GM23338 (cell line): ENCODE measurements at regions not wholly inside any gene's neighbourhood (a gene's known extent, or its start where the extent isn't known, plus 50 kb on each side); places are given as distances from the start of the nearest gene placed in this dataset.

ENCODE experiments used
- POLR2AphosphoS5 ChIP-seq: IDR thresholded peaks from 2 replicates; pipeline ENCODE4 v1.6.1; 2016; ENCODE audit warnings: antibody characterized with exemption, low read depth
- ZNF462 ChIP-seq: fragments of 250-450 bp; sonication (Bioruptor Pico); IDR thresholded peaks from 2 replicates; pipeline ENCODE4 v1.5.0; 2020; ENCODE audit warnings: mild to moderate bottlenecking, moderate library complexity
- TF ChIP-seq, protein P1 (sequence below), 2 experiments: fragments of 200-600 bp in 1 of 2; sonication (generic) in 1 of 2; conservative IDR thresholded peaks; 2 replicates each; pipeline versions ENCODE4 v1.5.1 to v1.6.1; 2016 to 2017; ENCODE audit warnings: antibody characterized with exemption in 2 of 2, low read depth in 2 of 2, mild to moderate bottlenecking in 2 of 2, moderate library complexity in 1 of 2

- TF ChIP-seq, protein P1, sequence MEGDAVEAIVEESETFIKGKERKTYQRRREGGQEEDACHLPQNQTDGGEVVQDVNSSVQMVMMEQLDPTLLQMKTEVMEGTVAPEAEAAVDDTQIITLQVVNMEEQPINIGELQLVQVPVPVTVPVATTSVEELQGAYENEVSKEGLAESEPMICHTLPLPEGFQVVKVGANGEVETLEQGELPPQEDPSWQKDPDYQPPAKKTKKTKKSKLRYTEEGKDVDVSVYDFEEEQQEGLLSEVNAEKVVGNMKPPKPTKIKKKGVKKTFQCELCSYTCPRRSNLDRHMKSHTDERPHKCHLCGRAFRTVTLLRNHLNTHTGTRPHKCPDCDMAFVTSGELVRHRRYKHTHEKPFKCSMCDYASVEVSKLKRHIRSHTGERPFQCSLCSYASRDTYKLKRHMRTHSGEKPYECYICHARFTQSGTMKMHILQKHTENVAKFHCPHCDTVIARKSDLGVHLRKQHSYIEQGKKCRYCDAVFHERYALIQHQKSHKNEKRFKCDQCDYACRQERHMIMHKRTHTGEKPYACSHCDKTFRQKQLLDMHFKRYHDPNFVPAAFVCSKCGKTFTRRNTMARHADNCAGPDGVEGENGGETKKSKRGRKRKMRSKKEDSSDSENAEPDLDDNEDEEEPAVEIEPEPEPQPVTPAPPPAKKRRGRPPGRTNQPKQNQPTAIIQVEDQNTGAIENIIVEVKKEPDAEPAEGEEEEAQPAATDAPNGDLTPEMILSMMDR (conservative IDR thresholded peaks at IDR 0.05; ENCODE audit: low read depth in 2 of 2): no peak
- TF ChIP-seq ZNF462 (CRISPR knock-in tag): no peak
- no peak for TF ChIP-seq POLR2AphosphoS5
These were observed 207.9 kb upstream of the PITRM1 start for GRCh38 chr10:3380406-3381050.
